ENCODE measurements at regions not wholly inside any gene's neighbourhood (a gene's known extent, or its start where the extent isn't known, plus 50 kb on each side); places are given as distances from the start of the nearest gene placed in this dataset.

GRCh38 chr14:42860371-42860770 lies 1253.7 kb downstream of the LRFN5 start:
- Histone ChIP-seq H3K4me2 (no peak overlapping the region), H3K4me3 (no peak overlapping the region), H3K27me3 (no peaks in the 10 kb centered on the region), H3K4me1 (peaks cover 0 to 10% (median 0%) of the 10 kb centered on the region in 10 experiments; a peak in 5 of 20 replicates), H4K20me1 (no peaks in the 10 kb centered on the region), H3K27ac (no peak overlapping the region), H3K36me3 (no peaks in the 10 kb centered on the region), H3K9me3 (replicated peaks in 1 of 11) (no peaks in the 10 kb centered on the region), H3K9ac (no peak overlapping the region)
- no peak for TF ChIP-seq Cebpa-rat (IDR thresholded peaks at IDR 0.05)

- H3K9ac ChIP-seq, result no peak overlapping the region
- H3K36me3 ChIP-seq, result no peaks in the 10 kb centered on the region
- H3K27ac ChIP-seq, result no peak overlapping the region
- H3K4me2 ChIP-seq, result peak overlapping the region in 3 of 11 experiments; percentile 7 to 33 (median 29); a peak in 3 of 22 replicates
- no peak for TF ChIP-seq Cebpa-rat (IDR thresholded peaks at IDR 0.05)
- H3K4me1 ChIP-seq, result peaks cover 5 to 36% (median 7%) of the 10 kb centered on the region in 10 experiments; a peak in 14 of 20 replicates
- no peaks in the 10 kb centered on the region for H4K20me1 ChIP-seq
- no peaks in the 10 kb centered on the region for H3K27me3 ChIP-seq
- no peaks in the 10 kb centered on the region for H3K9me3 ChIP-seq (replicated peaks in 1 of 11)
- no peak overlapping the region for H3K4me3 ChIP-seq
Measured at GRCh38 chr14:42856106-42856505, 1249.4 kb downstream of the LRFN5 start.

- peaks cover 5 to 36% (median 7%) of the 10 kb centered on the region in 10 experiments; a peak in 14 of 20 replicates for H3K4me1 ChIP-seq
Measured at GRCh38 chr14:42855085-42855484, 1248.4 kb downstream of the LRFN5 start.

GRCh38 chr14:42854061-42854460 lies 1247.4 kb downstream of the LRFN5 start:
- Histone ChIP-seq H3K4me3 (peak overlapping the region in 1 of 10 experiments; percentile 16; a peak in 1 of 20 replicates), H3K9ac (peak overlapping the region in 1 of 11 experiments; percentile 34; a peak in 2 of 22 replicates), H3K27ac (peak overlapping the region in 5 of 11 experiments; percentile 7 to 54 (median 46); a peak in 8 of 22 replicates), H3K27me3 (no peaks in the 10 kb centered on the region), H3K4me2 (peak overlapping the region in 9 of 11 experiments; percentile 1 to 90 (median 34); a peak in 13 of 22 replicates), H3K9me3 (replicated peaks in 1 of 11) (no peaks in the 10 kb centered on the region), H3K4me1 (peaks cover 5 to 36% (median 7%) of the 10 kb centered on the region in 10 experiments; a peak in 14 of 20 replicates), H3K36me3 (no peaks in the 10 kb centered on the region), H4K20me1 (no peaks in the 10 kb centered on the region)
- no peak for TF ChIP-seq Cebpa-rat (IDR thresholded peaks at IDR 0.05)

More at GRCh38 chr14:42855085-42855484, 1248.4 kb downstream of the LRFN5 start:
- H3K9ac ChIP-seq, result peak overlapping the region in 3 of 11 experiments; percentile 24 to 55 (median 37); a peak in 2 of 22 replicates
- no peaks in the 10 kb centered on the region for H4K20me1 ChIP-seq
- no peaks in the 10 kb centered on the region for H3K36me3 ChIP-seq
- H3K27me3 ChIP-seq, result no peaks in the 10 kb centered on the region
- peak overlapping the region in 6 of 11 experiments; percentile 9 to 90 (median 42); a peak in 6 of 22 replicates for H3K4me2 ChIP-seq
- H3K27ac ChIP-seq, result peak overlapping the region in 5 of 11 experiments; percentile 11 to 54 (median 38); a peak in 9 of 22 replicates
- H3K4me3 ChIP-seq, result peak overlapping the region in 2 of 10 experiments; percentile 9 to 11; a peak in 3 of 20 replicates
- TF ChIP-seq Cebpa-rat (IDR thresholded peaks at IDR 0.05), result no peak
- H3K9me3 ChIP-seq (replicated peaks in 1 of 11), result no peaks in the 10 kb centered on the region

- Histone ChIP-seq H3K4me2 (no peak overlapping the region), H3K4me1 (peaks cover 0 to 14% (median 0%) of the 10 kb centered on the region in 10 experiments; a peak in 3 of 20 replicates), H3K27me3 (no peaks in the 10 kb centered on the region), H3K27ac (no peak overlapping the region), H3K4me3 (no peak overlapping the region), H3K9ac (no peak overlapping the region), H4K20me1 (no peaks in the 10 kb centered on the region), H3K9me3 (replicated peaks in 1 of 11) (no peaks in the 10 kb centered on the region), H3K36me3 (no peaks in the 10 kb centered on the region)
- no peak for TF ChIP-seq Cebpa-rat (IDR thresholded peaks at IDR 0.05)
Measured at GRCh38 chr14:42848652-42849051, 1242.0 kb downstream of the LRFN5 start.

GRCh38 chr14:42814817-42815216 lies 1208.1 kb downstream of the LRFN5 start:
- no peaks in the 10 kb centered on the region for H3K4me1 ChIP-seq
- no peak overlapping the region for H3K4me2 ChIP-seq
- TF ChIP-seq Cebpa-rat (IDR thresholded peaks at IDR 0.05), result no peak
- no peaks in the 10 kb centered on the region for H4K20me1 ChIP-seq
- H3K9ac ChIP-seq, result no peak overlapping the region
- no peaks in the 10 kb centered on the region for H3K27me3 ChIP-seq
- no peak overlapping the region for H3K4me3 ChIP-seq
- no peaks in the 10 kb centered on the region for H3K9me3 ChIP-seq (replicated peaks in 1 of 11)
- H3K27ac ChIP-seq, result no peak overlapping the region
- no peaks in the 10 kb centered on the region for H3K36me3 ChIP-seq

- no peak overlapping the region for H3K4me3 ChIP-seq
- H3K9me3 ChIP-seq (replicated peaks in 1 of 11), result no peaks in the 10 kb centered on the region
- TF ChIP-seq Cebpa-rat (IDR thresholded peaks at IDR 0.05), result no peak
- H3K4me2 ChIP-seq, result no peak overlapping the region
- no peak overlapping the region for H3K27ac ChIP-seq
- peaks cover 0 to 10% (median 0%) of the 10 kb centered on the region in 10 experiments; a peak in 4 of 20 replicates for H3K4me1 ChIP-seq
- H4K20me1 ChIP-seq, result no peaks in the 10 kb centered on the region
- no peaks in the 10 kb centered on the region for H3K36me3 ChIP-seq
- no peak overlapping the region for H3K9ac ChIP-seq
- no peaks in the 10 kb centered on the region for H3K27me3 ChIP-seq
Measured at GRCh38 chr14:42806909-42807315, 1200.2 kb downstream of the LRFN5 start.

GRCh38 chr14:42804141-42804540 lies 1197.5 kb downstream of the LRFN5 start:
- peaks cover 0 to 11% (median 0%) of the 10 kb centered on the region in 10 experiments; a peak in 4 of 20 replicates for H3K4me1 ChIP-seq
- H3K4me2 ChIP-seq, result no peak overlapping the region
- TF ChIP-seq Cebpa-rat (IDR thresholded peaks at IDR 0.05), result no peak
- no peak overlapping the region for H3K27ac ChIP-seq
- no peaks in the 10 kb centered on the region for H3K27me3 ChIP-seq
- no peak overlapping the region for H3K9ac ChIP-seq
- no peak overlapping the region for H3K4me3 ChIP-seq
- H4K20me1 ChIP-seq, result no peaks in the 10 kb centered on the region
- no peaks in the 10 kb centered on the region for H3K9me3 ChIP-seq (replicated peaks in 1 of 11)
- H3K36me3 ChIP-seq, result no peaks in the 10 kb centered on the region

- H3K27ac ChIP-seq, result no peak overlapping the region
- H3K27me3 ChIP-seq, result no peaks in the 10 kb centered on the region
- H3K4me1 ChIP-seq, result peaks cover 0 to 11% (median 0%) of the 10 kb centered on the region in 10 experiments; a peak in 4 of 20 replicates
- no peaks in the 10 kb centered on the region for H3K36me3 ChIP-seq
- no peak for TF ChIP-seq Cebpa-rat (IDR thresholded peaks at IDR 0.05)
- H3K9ac ChIP-seq, result no peak overlapping the region
- H3K9me3 ChIP-seq (replicated peaks in 1 of 11), result 0 out of 22 replicates have a peak, but pooled peaks cover 0 to 3% (median 0%) of the 10 kb centered on the region in 11 experiments
- H3K4me2 ChIP-seq, result peak overlapping the region in 3 of 11 experiments; percentile 21 to 38 (median 28); a peak in 4 of 22 replicates
- H4K20me1 ChIP-seq, result no peaks in the 10 kb centered on the region
- no peak overlapping the region for H3K4me3 ChIP-seq
Measured at GRCh38 chr14:42802346-42802745, 1195.7 kb downstream of the LRFN5 start.

- no peak overlapping the region for H3K4me3 ChIP-seq
- no peak overlapping the region for H3K27ac ChIP-seq
- peaks cover 0 to 7% (median 0%) of the 10 kb centered on the region in 11 experiments; a peak in 2 of 22 replicates for H3K9me3 ChIP-seq (replicated peaks in 1 of 11)
Measured at GRCh38 chr14:42792166-42792565, 1185.5 kb downstream of the LRFN5 start.

More at GRCh38 chr14:42792166-42792565, 1185.5 kb downstream of the LRFN5 start:
- Histone ChIP-seq H4K20me1 (no peaks in the 10 kb centered on the region), H3K9ac (no peak overlapping the region), H3K36me3 (no peaks in the 10 kb centered on the region), H3K4me2 (no peak overlapping the region), H3K4me1 (no peaks in the 10 kb centered on the region), H3K27me3 (no peaks in the 10 kb centered on the region)
- TF ChIP-seq Cebpa-rat (IDR thresholded peaks at IDR 0.05), result no peak
